ENCODE measurements at regions not wholly inside any gene's neighbourhood (a gene's known extent, or its start where the extent isn't known, plus 50 kb on each side); places are given as distances from the start of the nearest gene placed in this dataset.

DNA sequence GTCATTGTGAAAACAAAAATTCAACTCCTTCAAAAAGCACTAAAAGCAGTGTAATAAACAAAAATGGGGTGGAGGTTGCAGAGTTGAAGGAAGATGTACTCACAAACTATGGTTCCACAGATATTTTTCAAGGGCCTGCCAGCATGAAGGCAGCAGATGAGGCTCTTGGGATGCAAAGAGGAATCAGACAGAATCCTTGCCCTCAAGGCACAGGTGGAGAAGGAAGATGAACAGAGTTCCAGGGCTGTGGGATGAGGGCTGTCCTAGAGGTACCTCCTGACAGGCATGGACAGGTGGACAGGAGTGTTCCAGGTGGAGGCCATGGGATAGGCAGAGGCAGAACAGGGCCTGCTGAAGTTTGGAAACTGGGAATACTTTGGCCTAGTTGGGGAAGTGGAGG lies 140.5 kb upstream of the ANKH start:
- H3K27me3 ChIP-seq (replicated peaks; ENCODE audit: insufficient read depth): no peaks in the 10 kb centered on the region
- H3K4me3 ChIP-seq: no peak overlapping the region
- TF ChIP-seq CTCF (IDR thresholded peaks at IDR 0.05) (no peak), POLR2AphosphoS5 (IDR thresholded peaks at IDR 0.05) (no peak), POLR2A (IDR thresholded peaks at IDR 0.05) (no peak)
- DNase-seq (ENCODE audit: low spot score): no peak
- intact Hi-C loops (cut with DNase I): no loop called here
- H3K27ac ChIP-seq: no peak overlapping the region
- H3K4me1 ChIP-seq (replicated peaks): peaks cover 7% of the 10 kb centered on the region
- H3K36me3 ChIP-seq: no peaks in the 10 kb centered on the region
- H3K9me3 ChIP-seq: no peaks in the 10 kb centered on the region

- Histone ChIP-seq H3K36me3 (no peaks in the 10 kb centered on the region), H3K9me3 (no peaks in the 10 kb centered on the region), H3K27me3 (replicated peaks; ENCODE audit: insufficient read depth) (no peaks in the 10 kb centered on the region), H3K4me3 (no peak overlapping the region), H3K4me1 (replicated peaks) (peaks cover 7% of the 10 kb centered on the region), H3K27ac (peak overlapping the region in 1 of 2 donors; percentile 73)
- no peak for TF ChIP-seq CTCF (IDR thresholded peaks at IDR 0.05)
- no peak for TF ChIP-seq POLR2AphosphoS5 (IDR thresholded peaks at IDR 0.05)
- no peak for TF ChIP-seq POLR2A (IDR thresholded peaks at IDR 0.05)
- intact Hi-C loops (cut with DNase I): no loop called here
- WGBS: 84% methylated on average over 4 of the region's 4 CpGs
- no peak for DNase-seq (ENCODE audit: low spot score)
Measured at GRCh38 chr5:15010936-15011335, 139.4 kb upstream of the ANKH start.

GRCh38 chr5:15009420-15009819 lies 137.8 kb upstream of the ANKH start:
- Histone ChIP-seq H3K36me3 (no peaks in the 10 kb centered on the region), H3K4me1 (replicated peaks) (peaks cover 7% of the 10 kb centered on the region), H3K27me3 (replicated peaks; ENCODE audit: insufficient read depth) (no peaks in the 10 kb centered on the region), H3K4me3 (no peak overlapping the region), H3K9me3 (no peaks in the 10 kb centered on the region), H3K27ac (peak overlapping the region; percentile 36 to 73)
- peak; percentile 83 for DNase-seq (ENCODE audit: low spot score)
- intact Hi-C loops (cut with DNase I): no loop called here
- WGBS: 10% methylated on average over 3 of the region's 3 CpGs
- TF ChIP-seq CTCF (IDR thresholded peaks at IDR 0.05) (no peak), POLR2A (IDR thresholded peaks at IDR 0.05) (no peak), POLR2AphosphoS5 (IDR thresholded peaks at IDR 0.05) (peak; percentile 83)

GRCh38 chr5:15008921-15009320 lies 137.3 kb upstream of the ANKH start:
- WGBS: 42% methylated on average over 5 of the region's 5 CpGs
- peaks cover 7% of the 10 kb centered on the region for H3K4me1 ChIP-seq (replicated peaks)
- H3K9me3 ChIP-seq: no peaks in the 10 kb centered on the region
- no peaks in the 10 kb centered on the region for H3K36me3 ChIP-seq
- DNase-seq (ENCODE audit: low spot score): no peak
- intact Hi-C loops (cut with DNase I): no loop called here
- no peaks in the 10 kb centered on the region for H3K27me3 ChIP-seq (replicated peaks; ENCODE audit: insufficient read depth)
- TF ChIP-seq POLR2AphosphoS5 (IDR thresholded peaks at IDR 0.05) (no peak), POLR2A (IDR thresholded peaks at IDR 0.05) (no peak), CTCF (IDR thresholded peaks at IDR 0.05) (no peak)
- no peak overlapping the region for H3K4me3 ChIP-seq
- peak overlapping the region; percentile 36 to 73 for H3K27ac ChIP-seq

GRCh38 chr5:15008476-15008875 lies 136.9 kb upstream of the ANKH start:
- 27% methylated on average over 8 of the region's 8 CpGs for WGBS
- peak overlapping the region; percentile 36 to 73 for H3K27ac ChIP-seq
- H3K27me3 ChIP-seq (replicated peaks; ENCODE audit: insufficient read depth): no peaks in the 10 kb centered on the region
- DNase-seq (ENCODE audit: low spot score): peak; percentile 96
- intact Hi-C loops (cut with DNase I): no loop called here
- H3K36me3 ChIP-seq: no peaks in the 10 kb centered on the region
- H3K9me3 ChIP-seq: no peaks in the 10 kb centered on the region
- H3K4me3 ChIP-seq: no peak overlapping the region
- TF ChIP-seq POLR2A (IDR thresholded peaks at IDR 0.05) (peak; percentile 14), CTCF (IDR thresholded peaks at IDR 0.05) (peak in 1 of 4 experiments; percentile 12), POLR2AphosphoS5 (IDR thresholded peaks at IDR 0.05) (peak; percentile 95)
- H3K4me1 ChIP-seq (replicated peaks): peaks cover 7% of the 10 kb centered on the region
